ENCODE measurements at regions not wholly inside any gene's neighbourhood (a gene's known extent, or its start where the extent isn't known, plus 50 kb on each side); places are given as distances from the start of the nearest gene placed in this dataset.

GRCh38 chr18:61713502-61713901, 179.3 kb downstream of the RNF152 start:
- peaks cover 0 to 3% (median 0%) of the 10 kb centered on the region in 5 experiments for H3K27me3 ChIP-seq (replicated peaks in 2 of 5; ENCODE audit: control insufficient read depth in 4 of 5, insufficient read depth in 5 of 5, low read length in 4 of 5)
- ChIA-PET POLR2A (no interaction called here), CTCF (no interaction called here)
- no peaks in the 10 kb centered on the region for H3K4me1 ChIP-seq (ENCODE audit: control extremely low read depth in 1 of 4, control insufficient read depth in 4 of 4, insufficient read depth in 4 of 4, low read length in 3 of 4)
- H3K36me3 ChIP-seq (ENCODE audit: control insufficient read depth in 4 of 4, insufficient read depth in 4 of 4, low read length in 3 of 4), result no peaks in the 10 kb centered on the region
- H3K9me3 ChIP-seq (ENCODE audit: control extremely low read depth in 1 of 5, control insufficient read depth in 4 of 5, insufficient read depth in 2 of 5, low read depth in 1 of 5, low read length in 4 of 5), result peaks cover 0 to 11% (median 0%) of the 10 kb centered on the region in 5 experiments
- H3K4me3 ChIP-seq (ENCODE audit: control insufficient read depth in 1 of 7, extremely low read depth in 1 of 7, insufficient read depth in 4 of 7, low read depth in 2 of 7, low read length in 6 of 7), result no peak overlapping the region
- no peak for DNase-seq
- no peak overlapping the region for H3K27ac ChIP-seq (ENCODE audit: insufficient read depth in 1 of 2, low read depth in 1 of 2, low read length in 2 of 2, poor library complexity in 1 of 2, severe bottlenecking in 2 of 2)

- peaks cover 0 to 3% (median 2%) of the 10 kb centered on the region in 5 experiments for H3K27me3 ChIP-seq (replicated peaks in 2 of 5; ENCODE audit: control insufficient read depth in 4 of 5, insufficient read depth in 5 of 5, low read length in 4 of 5)
- H3K4me1 ChIP-seq (ENCODE audit: control extremely low read depth in 1 of 4, control insufficient read depth in 4 of 4, insufficient read depth in 4 of 4, low read length in 3 of 4), result no peaks in the 10 kb centered on the region
- no peak overlapping the region for H3K27ac ChIP-seq (ENCODE audit: insufficient read depth in 1 of 2, low read depth in 1 of 2, low read length in 2 of 2, poor library complexity in 1 of 2, severe bottlenecking in 2 of 2)
- H3K36me3 ChIP-seq (ENCODE audit: control insufficient read depth in 4 of 4, insufficient read depth in 4 of 4, low read length in 3 of 4), result no peaks in the 10 kb centered on the region
- POLR2A ChIA-PET, result no interaction called here
- DNase-seq, result no peak
- CTCF ChIA-PET, result interaction anchor here (1.2 kb wide), 1 partner anchor 16 kb away, joined by 5 read pairs; no protein-coding TSS in a partner anchor
- H3K4me3 ChIP-seq (ENCODE audit: control insufficient read depth in 1 of 7, extremely low read depth in 1 of 7, insufficient read depth in 4 of 7, low read depth in 2 of 7, low read length in 6 of 7), result no peak overlapping the region
- peaks cover 0 to 11% (median 0%) of the 10 kb centered on the region in 5 experiments for H3K9me3 ChIP-seq (ENCODE audit: control extremely low read depth in 1 of 5, control insufficient read depth in 4 of 5, insufficient read depth in 2 of 5, low read depth in 1 of 5, low read length in 4 of 5)
- 86% methylated on average over 1 of the region's 1 CpG for WGBS (ENCODE audit: insufficient coverage)
Measured at GRCh38 chr18:61710082-61710620, 182.7 kb downstream of the RNF152 start.

GRCh38 chr18:61706276-61706915, 186.4 kb downstream of the RNF152 start:
- Histone ChIP-seq H3K27me3 (replicated peaks in 2 of 5; ENCODE audit: control insufficient read depth in 4 of 5, insufficient read depth in 5 of 5, low read length in 4 of 5) (peaks cover 0 to 5% (median 2%) of the 10 kb centered on the region in 5 experiments), H3K9me3 (ENCODE audit: control extremely low read depth in 1 of 5, control insufficient read depth in 4 of 5, insufficient read depth in 2 of 5, low read depth in 1 of 5, low read length in 4 of 5) (peaks cover 0 to 11% (median 1%) of the 10 kb centered on the region in 5 experiments), H3K36me3 (ENCODE audit: control insufficient read depth in 4 of 4, insufficient read depth in 4 of 4, low read length in 3 of 4) (no peaks in the 10 kb centered on the region), H3K4me1 (ENCODE audit: control extremely low read depth in 1 of 4, control insufficient read depth in 4 of 4, insufficient read depth in 4 of 4, low read length in 3 of 4) (no peaks in the 10 kb centered on the region), H3K4me3 (ENCODE audit: control insufficient read depth in 1 of 7, extremely low read depth in 1 of 7, insufficient read depth in 4 of 7, low read depth in 2 of 7, low read length in 6 of 7) (no peak overlapping the region), H3K27ac (ENCODE audit: insufficient read depth in 1 of 2, low read depth in 1 of 2, low read length in 2 of 2, poor library complexity in 1 of 2, severe bottlenecking in 2 of 2) (no peak overlapping the region)
- no peak for DNase-seq
- ChIA-PET POLR2A (no interaction called here), CTCF (no interaction called here)
- WGBS (ENCODE audit: insufficient coverage), result 100% methylated on average over 2 of the region's 3 CpGs

- H3K27ac ChIP-seq (ENCODE audit: insufficient read depth in 1 of 2, low read depth in 1 of 2, low read length in 2 of 2, poor library complexity in 1 of 2, severe bottlenecking in 2 of 2), result no peak overlapping the region
- no peak for DNase-seq
- ChIA-PET POLR2A (no interaction called here), CTCF (no interaction called here)
- H3K9me3 ChIP-seq (ENCODE audit: control extremely low read depth in 1 of 5, control insufficient read depth in 4 of 5, insufficient read depth in 2 of 5, low read depth in 1 of 5, low read length in 4 of 5), result peaks cover 0 to 6% (median 0%) of the 10 kb centered on the region in 5 experiments
- no peaks in the 10 kb centered on the region for H3K4me1 ChIP-seq (ENCODE audit: control extremely low read depth in 1 of 4, control insufficient read depth in 4 of 4, insufficient read depth in 4 of 4, low read length in 3 of 4)
- H3K27me3 ChIP-seq (replicated peaks in 2 of 5; ENCODE audit: control insufficient read depth in 4 of 5, insufficient read depth in 5 of 5, low read length in 4 of 5), result peaks cover 0 to 5% (median 0%) of the 10 kb centered on the region in 5 experiments
- H3K4me3 ChIP-seq (ENCODE audit: control insufficient read depth in 1 of 7, extremely low read depth in 1 of 7, insufficient read depth in 4 of 7, low read depth in 2 of 7, low read length in 6 of 7), result no peak overlapping the region
- H3K36me3 ChIP-seq (ENCODE audit: control insufficient read depth in 4 of 4, insufficient read depth in 4 of 4, low read length in 3 of 4), result no peaks in the 10 kb centered on the region
Measured at GRCh38 chr18:61703508-61703907, 189.3 kb downstream of the RNF152 start.

- Histone ChIP-seq H3K4me3 (ENCODE audit: control insufficient read depth in 1 of 7, extremely low read depth in 1 of 7, insufficient read depth in 4 of 7, low read depth in 2 of 7, low read length in 6 of 7) (no peak overlapping the region), H3K9me3 (ENCODE audit: control extremely low read depth in 1 of 5, control insufficient read depth in 4 of 5, insufficient read depth in 2 of 5, low read depth in 1 of 5, low read length in 4 of 5) (peaks cover 0 to 6% (median 0%) of the 10 kb centered on the region in 5 experiments), H3K27ac (ENCODE audit: insufficient read depth in 1 of 2, low read depth in 1 of 2, low read length in 2 of 2, poor library complexity in 1 of 2, severe bottlenecking in 2 of 2) (no peak overlapping the region), H3K36me3 (ENCODE audit: control insufficient read depth in 4 of 4, insufficient read depth in 4 of 4, low read length in 3 of 4) (no peaks in the 10 kb centered on the region), H3K27me3 (replicated peaks in 2 of 5; ENCODE audit: control insufficient read depth in 4 of 5, insufficient read depth in 5 of 5, low read length in 4 of 5) (peaks cover 0 to 3% (median 0%) of the 10 kb centered on the region in 5 experiments), H3K4me1 (ENCODE audit: control extremely low read depth in 1 of 4, control insufficient read depth in 4 of 4, insufficient read depth in 4 of 4, low read length in 3 of 4) (no peaks in the 10 kb centered on the region)
- CTCF ChIA-PET, result no interaction called here
- POLR2A ChIA-PET, result no interaction called here
- 95% methylated on average over 2 of the region's 3 CpGs for WGBS (ENCODE audit: insufficient coverage)
- no peak for DNase-seq
Measured at GRCh38 chr18:61702007-61702406, 190.8 kb downstream of the RNF152 start.

GRCh38 chr18:61699397-61700110, 193.3 kb downstream of the RNF152 start:
- 100% methylated on average over 4 of the region's 5 CpGs for WGBS (ENCODE audit: insufficient coverage)
- no peaks in the 10 kb centered on the region for H3K4me1 ChIP-seq (ENCODE audit: control extremely low read depth in 1 of 4, control insufficient read depth in 4 of 4, insufficient read depth in 4 of 4, low read length in 3 of 4)
- H3K4me3 ChIP-seq (ENCODE audit: control insufficient read depth in 1 of 7, extremely low read depth in 1 of 7, insufficient read depth in 4 of 7, low read depth in 2 of 7, low read length in 6 of 7), result no peak overlapping the region
- no peaks in the 10 kb centered on the region for H3K36me3 ChIP-seq (ENCODE audit: control insufficient read depth in 4 of 4, insufficient read depth in 4 of 4, low read length in 3 of 4)
- H3K9me3 ChIP-seq (ENCODE audit: control extremely low read depth in 1 of 5, control insufficient read depth in 4 of 5, insufficient read depth in 2 of 5, low read depth in 1 of 5, low read length in 4 of 5), result peaks cover 0 to 6% (median 0%) of the 10 kb centered on the region in 5 experiments
- DNase-seq, result no peak
- CTCF ChIA-PET, result no interaction called here
- H3K27me3 ChIP-seq (replicated peaks in 2 of 5; ENCODE audit: control insufficient read depth in 4 of 5, insufficient read depth in 5 of 5, low read length in 4 of 5), result peaks cover 0 to 2% (median 0%) of the 10 kb centered on the region in 5 experiments
- H3K27ac ChIP-seq (ENCODE audit: insufficient read depth in 1 of 2, low read depth in 1 of 2, low read length in 2 of 2, poor library complexity in 1 of 2, severe bottlenecking in 2 of 2), result no peak overlapping the region
- POLR2A ChIA-PET, result no interaction called here

- no peak overlapping the region for H3K4me3 ChIP-seq (ENCODE audit: control insufficient read depth in 1 of 7, extremely low read depth in 1 of 7, insufficient read depth in 4 of 7, low read depth in 2 of 7, low read length in 6 of 7)
- POLR2A ChIA-PET, result no interaction called here
- WGBS (ENCODE audit: insufficient coverage), result 92% methylated on average over 2 of the region's 2 CpGs
Measured at GRCh38 chr18:61697306-61697909, 195.4 kb downstream of the RNF152 start.

More at GRCh38 chr18:61697306-61697909, 195.4 kb downstream of the RNF152 start:
- H3K27ac ChIP-seq (ENCODE audit: insufficient read depth in 1 of 2, low read depth in 1 of 2, low read length in 2 of 2, poor library complexity in 1 of 2, severe bottlenecking in 2 of 2), result no peak overlapping the region
- no peaks in the 10 kb centered on the region for H3K4me1 ChIP-seq (ENCODE audit: control extremely low read depth in 1 of 4, control insufficient read depth in 4 of 4, insufficient read depth in 4 of 4, low read length in 3 of 4)
- no peaks in the 10 kb centered on the region for H3K27me3 ChIP-seq (replicated peaks in 2 of 5; ENCODE audit: control insufficient read depth in 4 of 5, insufficient read depth in 5 of 5, low read length in 4 of 5)
- H3K9me3 ChIP-seq (ENCODE audit: control extremely low read depth in 1 of 5, control insufficient read depth in 4 of 5, insufficient read depth in 2 of 5, low read depth in 1 of 5, low read length in 4 of 5), result peaks cover 0 to 6% (median 0%) of the 10 kb centered on the region in 5 experiments
- CTCF ChIA-PET, result no interaction called here
- DNase-seq, result no peak
- no peaks in the 10 kb centered on the region for H3K36me3 ChIP-seq (ENCODE audit: control insufficient read depth in 4 of 4, insufficient read depth in 4 of 4, low read length in 3 of 4)
